Transverse colon (tissue), 4 donors: ENCODE measurements at regions not wholly inside any gene's neighbourhood (a gene's known extent, or its start where the extent isn't known, plus 50 kb on each side); places are given as distances from the start of the nearest gene placed in this dataset.

Source experiments
- DNase-seq: peaks from one replicate; pipeline ENCODE4 v3.0.0-alpha.2; 2019
- H3K27ac ChIP-seq, 4 donors: fragments of 200-600 bp; sonication (generic); 2 replicates each; pipeline ENCODE4 v1.5.1; 2016 to 2018; ENCODE audit warnings: inconsistent platforms in 4 of 4
- H3K27me3 ChIP-seq: fragments of 200-600 bp; sonication (generic); 2 replicates; pipeline ENCODE4 v1.5.1; 2017; ENCODE audit warnings: inconsistent platforms
- H3K36me3 ChIP-seq, 4 donors: fragments of 200-600 bp; sonication (generic); 2 replicates each; pipeline ENCODE4 v1.5.1; 2017 to 2019; ENCODE audit warnings: inconsistent platforms in 4 of 4
- H3K4me1 ChIP-seq, 4 donors: fragments of 200-600 bp; sonication (generic); 2 replicates each; pipeline ENCODE4 v1.5.1; 2017 to 2020; ENCODE audit warnings: inconsistent platforms in 4 of 4
- H3K4me3 ChIP-seq, 4 donors: fragments of 200-600 bp; sonication (generic); 1 replicate in 1 of 4; 2 replicates in 3 of 4; pipeline versions ENCODE4 v1.5.1 to v1.6.1; 2017 to 2019; ENCODE audit warnings: inconsistent platforms in 4 of 4
- H3K9me3 ChIP-seq, 2 donors: fragments of 200-600 bp; sonication (generic); 2 replicates each; pipeline ENCODE4 v1.5.1; 2017 to 2019; ENCODE audit warnings: inconsistent platforms in 2 of 2
- EP300 ChIP-seq: sonication (generic); formaldehyde crosslinking; IDR thresholded peaks from one replicate; pipeline ENCODE4 v1.6.1; 2017; ENCODE audit warnings: antibody characterized with exemption, low read depth
- POLR2A ChIP-seq: fragments of 450-650 bp; IDR thresholded peaks from one replicate; pipeline ENCODE4 v1.6.1; 2016; ENCODE audit warnings: antibody characterized with exemption, mild to moderate bottlenecking, moderate library complexity
- POLR2AphosphoS5 ChIP-seq, 3 donors: sonication (generic); formaldehyde crosslinking; IDR thresholded peaks; one replicate each; pipeline ENCODE4 v1.6.1; 2016; ENCODE audit warnings: antibody characterized with exemption in 3 of 3
- WGBS, 2 donors: methylation state at CpG; one replicate each; pipeline ENCODE4 v1.1.5; 2018; ENCODE audit warnings: low coverage in 1 of 2; 5-methylcytosine and 5-hydroxymethylcytosine counted together
- in situ Hi-C, 4 donors: fragments of 200-750 bp; cut with MboI; loops; one replicate each; pipeline versions ENCODE4 v1.15.0 to v1.15.1; 2017; ENCODE audit warnings: low sequenced_read_pairs in 3 of 4, low pct_ligation_motif_present in 1 of 4, low pct_unique_long_range_greater_than_20kb in 1 of 4
- intact Hi-C: fragments of 100-400 bp; cut with DNase I; formaldehyde crosslinking; loops from one replicate; pipeline ENCODE4 v1.15.1; 2023; ENCODE audit warnings: low total_unique reads
- TF ChIP-seq, protein P1 (sequence below), 5 experiments: fragments of 200-600 bp in 3 of 5; fragments of 450-650 bp in 2 of 5; sonication (generic) in 3 of 5; IDR thresholded peaks; 1 replicate in 2 of 5; 2 replicates in 3 of 5; pipeline ENCODE4 v1.5.1; 2016 to 2017; ENCODE audit warnings: antibody characterized with exemption in 5 of 5, inconsistent platforms in 3 of 5, mild to moderate bottlenecking in 2 of 5, moderate library complexity in 1 of 5

DNA sequence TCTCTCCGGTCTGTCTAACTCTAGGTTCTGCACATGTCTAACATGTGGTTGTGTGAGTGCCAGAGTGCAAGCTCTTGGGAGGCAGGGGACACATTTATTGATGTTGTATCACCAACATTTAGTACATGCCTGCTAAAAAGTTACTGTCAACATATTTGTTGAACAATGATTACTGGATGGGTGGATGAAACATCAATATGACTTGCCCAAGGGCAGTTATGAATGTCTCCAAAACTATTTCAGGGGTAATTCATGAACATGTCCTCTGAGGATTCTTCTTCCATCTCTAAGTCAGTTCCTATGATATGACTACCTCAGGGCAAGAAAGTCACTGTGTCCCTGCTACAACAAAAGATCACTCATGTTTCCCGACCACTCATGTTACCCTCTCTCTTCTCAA is 91.3 kb upstream of the STEAP1B start:
- Histone ChIP-seq H3K36me3 (no peaks in the 10 kb centered on the region), H3K4me1 (no peaks in the 10 kb centered on the region), H3K27me3 (no peaks in the 10 kb centered on the region), H3K4me3 (no peak overlapping the region), H3K9me3 (no peaks in the 10 kb centered on the region), H3K27ac (no peak overlapping the region)
- TF ChIP-seq POLR2A: no peak
- no peak for TF ChIP-seq POLR2AphosphoS5 (IDR thresholded peaks at IDR 0.05)
- TF ChIP-seq, protein P1, sequence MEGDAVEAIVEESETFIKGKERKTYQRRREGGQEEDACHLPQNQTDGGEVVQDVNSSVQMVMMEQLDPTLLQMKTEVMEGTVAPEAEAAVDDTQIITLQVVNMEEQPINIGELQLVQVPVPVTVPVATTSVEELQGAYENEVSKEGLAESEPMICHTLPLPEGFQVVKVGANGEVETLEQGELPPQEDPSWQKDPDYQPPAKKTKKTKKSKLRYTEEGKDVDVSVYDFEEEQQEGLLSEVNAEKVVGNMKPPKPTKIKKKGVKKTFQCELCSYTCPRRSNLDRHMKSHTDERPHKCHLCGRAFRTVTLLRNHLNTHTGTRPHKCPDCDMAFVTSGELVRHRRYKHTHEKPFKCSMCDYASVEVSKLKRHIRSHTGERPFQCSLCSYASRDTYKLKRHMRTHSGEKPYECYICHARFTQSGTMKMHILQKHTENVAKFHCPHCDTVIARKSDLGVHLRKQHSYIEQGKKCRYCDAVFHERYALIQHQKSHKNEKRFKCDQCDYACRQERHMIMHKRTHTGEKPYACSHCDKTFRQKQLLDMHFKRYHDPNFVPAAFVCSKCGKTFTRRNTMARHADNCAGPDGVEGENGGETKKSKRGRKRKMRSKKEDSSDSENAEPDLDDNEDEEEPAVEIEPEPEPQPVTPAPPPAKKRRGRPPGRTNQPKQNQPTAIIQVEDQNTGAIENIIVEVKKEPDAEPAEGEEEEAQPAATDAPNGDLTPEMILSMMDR (IDR thresholded peaks at IDR 0.05): no peak
- no peak for TF ChIP-seq EP300
- in situ Hi-C loops: no loop called here
- intact Hi-C loops: no loop called here
- WGBS, 2 donors: 86 to 89% methylated on average over 1 to 2 of the region's 2 CpGs
- no peak for DNase-seq

DNA sequence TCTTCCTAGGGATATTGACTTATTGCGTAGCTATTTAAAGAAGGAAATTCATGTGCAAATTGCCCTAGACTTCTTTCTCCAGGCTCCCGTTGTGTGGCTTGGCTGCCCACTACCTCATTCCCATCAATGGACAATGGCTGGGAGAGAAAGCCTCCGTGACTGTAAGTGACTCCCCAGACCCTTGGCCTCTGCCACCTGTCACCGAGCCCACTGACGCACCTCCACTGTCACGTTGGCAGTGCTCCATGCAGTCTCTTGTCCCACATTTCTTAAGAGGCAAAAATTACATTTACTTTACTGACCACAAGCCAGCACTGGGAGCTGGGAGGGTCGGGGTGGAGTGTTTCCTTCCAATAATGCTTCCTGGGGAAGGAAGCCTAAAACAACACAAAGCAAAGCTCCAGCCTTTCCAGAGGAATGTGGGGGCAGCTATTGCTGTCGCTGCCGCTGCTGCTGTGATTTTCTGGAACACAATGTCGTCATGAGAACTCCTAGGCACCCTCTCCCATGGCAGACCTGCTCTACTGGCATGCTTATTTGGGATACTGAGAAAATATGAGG is 89.7 kb upstream of the STEAP1B start:
- peak overlapping the region in 1 of 4 donors; percentile 4 for H3K27ac ChIP-seq
- no peaks in the 10 kb centered on the region for H3K9me3 ChIP-seq
- no peaks in the 10 kb centered on the region for H3K27me3 ChIP-seq
- TF ChIP-seq EP300 (no peak), POLR2A (no peak), POLR2AphosphoS5 (IDR thresholded peaks at IDR 0.05) (no peak)
- TF ChIP-seq, protein P1 (IDR thresholded peaks at IDR 0.05): no peak
- no peak overlapping the region for H3K4me3 ChIP-seq
- in situ Hi-C loops (no loop called here), intact Hi-C loops (no loop called here)
- no peak for DNase-seq
- WGBS, 2 donors: 55% methylated on average over 6 to 10 of the region's 10 CpGs
- H3K4me1 ChIP-seq: no peaks in the 10 kb centered on the region
- H3K36me3 ChIP-seq: no peaks in the 10 kb centered on the region

DNA sequence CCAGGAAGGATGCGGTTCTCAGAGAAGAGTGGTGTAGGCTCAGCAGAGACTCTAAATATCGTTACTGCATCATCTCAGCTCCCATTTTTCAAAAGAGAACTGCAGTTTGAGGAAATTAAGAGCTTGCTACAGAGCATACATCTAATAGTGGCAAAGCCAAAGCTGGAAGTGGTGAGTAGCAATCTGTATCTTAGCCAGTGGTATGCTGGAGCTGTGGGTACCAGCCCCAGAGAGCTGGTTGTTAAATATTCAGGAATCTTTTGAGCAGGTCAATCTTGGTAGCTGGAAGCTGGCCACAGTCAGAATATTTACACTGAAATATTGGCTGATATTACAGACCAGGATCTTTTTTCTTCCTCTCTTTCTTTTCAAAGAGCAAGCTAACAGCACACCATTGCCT is 88.4 kb upstream of the STEAP1B start:
- TF ChIP-seq POLR2A: no peak
- no peak for TF ChIP-seq POLR2AphosphoS5 (IDR thresholded peaks at IDR 0.05)
- TF ChIP-seq EP300: no peak
- Histone ChIP-seq H3K27me3 (no peaks in the 10 kb centered on the region), H3K36me3 (no peaks in the 10 kb centered on the region), H3K27ac (no peak overlapping the region), H3K4me1 (no peaks in the 10 kb centered on the region), H3K9me3 (no peaks in the 10 kb centered on the region), H3K4me3 (no peak overlapping the region)
- in situ Hi-C loops (no loop called here), intact Hi-C loops (no loop called here)
- 87 to 90% methylated on average over 2 of the region's 2 CpGs for WGBS, 2 donors
- DNase-seq: no peak

DNA sequence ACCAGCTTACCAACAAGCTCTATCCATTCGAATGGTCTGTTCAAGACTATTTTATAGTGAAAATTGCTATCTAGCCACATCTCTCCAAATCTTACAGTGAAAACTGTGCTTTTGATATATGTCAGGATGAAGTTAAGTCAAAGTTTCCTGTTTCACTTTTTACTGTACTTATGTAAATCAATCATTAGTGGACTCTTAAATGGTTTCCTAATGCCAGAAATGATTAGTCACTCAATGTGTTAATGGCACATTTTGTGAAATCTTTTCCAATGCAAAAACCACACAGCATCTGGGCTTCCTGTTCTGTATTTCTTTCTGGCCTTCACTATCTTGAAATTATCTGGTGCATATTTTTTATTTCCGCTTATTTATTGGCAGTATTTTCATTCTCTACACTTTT is 87.3 kb upstream of the STEAP1B start:
- Histone ChIP-seq H3K4me3 (no peak overlapping the region), H3K36me3 (no peaks in the 10 kb centered on the region), H3K4me1 (no peaks in the 10 kb centered on the region), H3K27ac (no peak overlapping the region), H3K9me3 (no peaks in the 10 kb centered on the region), H3K27me3 (no peaks in the 10 kb centered on the region)
- TF ChIP-seq, protein P1 (IDR thresholded peaks at IDR 0.05): no peak
- TF ChIP-seq POLR2AphosphoS5 (IDR thresholded peaks at IDR 0.05) (no peak), EP300 (no peak), POLR2A (no peak)
- DNase-seq: no peak
- 43 to 88% methylated on average over 1 to 2 of the region's 2 CpGs for WGBS, 2 donors
- intact Hi-C loops (no loop called here), in situ Hi-C loops (no loop called here)

DNA sequence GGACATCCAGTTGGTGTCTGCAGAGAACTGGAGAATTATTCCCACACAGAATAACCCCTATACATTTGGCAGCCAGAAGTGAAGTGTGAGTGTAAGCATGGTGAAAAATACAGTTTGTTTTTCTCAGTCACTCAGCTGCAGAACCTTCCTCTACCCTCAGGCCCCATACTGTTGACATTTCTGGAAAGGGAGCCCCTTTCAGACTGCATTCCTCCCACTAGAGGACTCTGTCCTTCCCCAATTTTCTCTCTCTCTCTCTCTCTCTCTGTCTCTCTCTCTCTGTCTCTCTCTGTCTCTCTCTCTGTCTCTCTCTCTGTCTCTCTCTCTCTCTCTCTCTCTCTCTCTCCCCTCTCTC is 86.8 kb upstream of the STEAP1B start:
- DNase-seq: no peak
- Histone ChIP-seq H3K4me3 (no peak overlapping the region), H3K36me3 (no peaks in the 10 kb centered on the region), H3K9me3 (no peaks in the 10 kb centered on the region), H3K27me3 (no peaks in the 10 kb centered on the region), H3K27ac (no peak overlapping the region), H3K4me1 (no peaks in the 10 kb centered on the region)
- no peak for TF ChIP-seq EP300
- no peak for TF ChIP-seq POLR2AphosphoS5 (IDR thresholded peaks at IDR 0.05)
- TF ChIP-seq POLR2A: no peak
- TF ChIP-seq, protein P1 (IDR thresholded peaks at IDR 0.05): no peak
- intact Hi-C loops (no loop called here), in situ Hi-C loops (no loop called here)
